ENCODE measurements at regions not wholly inside any gene's neighbourhood (a gene's known extent, or its start where the extent isn't known, plus 50 kb on each side); places are given as distances from the start of the nearest gene placed in this dataset.

DNA sequence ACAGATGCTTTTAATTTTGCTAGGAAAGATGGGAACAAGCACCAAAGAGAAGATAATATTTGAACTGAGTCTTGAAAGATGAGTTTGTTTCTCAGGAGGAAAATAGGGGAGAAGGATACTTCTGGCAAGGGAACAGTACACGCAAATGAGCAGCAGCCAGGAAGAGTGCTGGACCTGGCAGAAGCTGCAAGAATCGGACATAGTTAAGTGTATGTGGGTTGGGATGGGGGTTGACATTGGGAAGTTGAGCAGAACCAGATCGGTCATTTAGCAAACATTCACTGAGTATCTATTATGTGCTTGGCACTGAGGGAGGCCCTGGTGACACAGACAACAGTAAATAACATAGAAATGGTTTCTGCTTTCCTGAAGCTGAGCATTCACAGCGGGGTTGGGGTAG is 198.8 kb downstream of the PLPP3 start:
- no peak for TF ChIP-seq POLR2AphosphoS5 (IDR thresholded peaks at IDR 0.05; ENCODE audit: low read depth, low read length)
- no peak for TF ChIP-seq POLR2A (IDR thresholded peaks at IDR 0.05; ENCODE audit: low read depth, low read length)
- TF ChIP-seq TAF1 (IDR thresholded peaks at IDR 0.05; ENCODE audit: borderline replicate concordance, low read depth, low read length) = no peak
